Astrocyte (in vitro differentiated cells and primary cell): ENCODE measurements at regions not wholly inside any gene's neighbourhood (a gene's known extent, or its start where the extent isn't known, plus 50 kb on each side); places are given as distances from the start of the nearest gene placed in this dataset.
"Not testable (repeated sequence)": the region's sequence is repeated elsewhere in the genome, so short reads cannot be mapped to it uniquely, and the experiment has no call there.

Experiments
- DNase-seq: peaks from one replicate; pipeline ENCODE4 v3.0.0-alpha.2; 2010; ENCODE audit warnings: low read depth
- FAIRE-seq: peaks from 2 replicates; lab custom pipeline; 2011; peaks lifted over from hg19 to GRCh38; lab: Jason Lieb, UNC
- H2AFZ ChIP-seq: 2 replicates; pipeline ENCODE4 v1.6.0; 2012; ENCODE audit warnings: low read depth, low read length, inconsistent platforms
- H3K27ac ChIP-seq: 2 replicates; pipeline ENCODE4 v1.5.1; 2011; ENCODE audit warnings: low read depth, low read length, inconsistent platforms
- H3K27me3 ChIP-seq: 2 replicates; pipeline ENCODE4 v1.6.0; 2011; ENCODE audit warnings: low read length, inconsistent platforms; ENCODE audit not compliant: insufficient read depth
- H3K36me3 ChIP-seq: 2 replicates; pipeline ENCODE4 v1.5.1; 2011; ENCODE audit warnings: low read length, inconsistent platforms; ENCODE audit not compliant: insufficient read depth
- H3K4me1 ChIP-seq: 2 replicates; pipeline ENCODE4 v1.5.1; 2011; ENCODE audit warnings: low read length, inconsistent platforms; ENCODE audit not compliant: insufficient read depth
- H3K4me2 ChIP-seq: 2 replicates; pipeline ENCODE4 v1.6.0; 2012; ENCODE audit warnings: low read length, inconsistent platforms
- H3K4me3 ChIP-seq: 2 replicates; pipeline ENCODE4 v1.5.1; 2011; ENCODE audit warnings: low read depth, mild to moderate bottlenecking, low read length, inconsistent platforms; ENCODE audit not compliant: insufficient read depth
- H3K79me2 ChIP-seq: 2 replicates; pipeline ENCODE4 v1.6.0; 2012; ENCODE audit warnings: mild to moderate bottlenecking, low read length, inconsistent platforms; ENCODE audit not compliant: insufficient read depth
- H3K9ac ChIP-seq: 2 replicates; pipeline ENCODE4 v1.6.0; 2012; ENCODE audit warnings: mild to moderate bottlenecking, low read length, inconsistent platforms
- H3K9me3 ChIP-seq: 2 replicates; pipeline ENCODE4 v1.5.1; 2012; ENCODE audit warnings: low read depth, mild to moderate bottlenecking, low read length, inconsistent platforms; ENCODE audit not compliant: insufficient read depth
- H4K20me1 ChIP-seq: 2 replicates; pipeline ENCODE4 v1.6.0; 2012; ENCODE audit warnings: low read length, inconsistent platforms; ENCODE audit not compliant: insufficient read depth
- H3K27ac Mint-ChIP-seq: one replicate; pipeline ENCODE4 v1.8.0; 2021; ENCODE audit warnings: mild to moderate bottlenecking, mixed read lengths; ENCODE audit not compliant: unreplicated experiment
- H3K27me3 Mint-ChIP-seq: one replicate; pipeline ENCODE4 v1.8.0; 2021; ENCODE audit warnings: low read depth, mixed read lengths; ENCODE audit not compliant: unreplicated experiment
- H3K36me3 Mint-ChIP-seq: one replicate; pipeline ENCODE4 v1.8.0; 2021; ENCODE audit warnings: low read depth, mixed read lengths; ENCODE audit not compliant: unreplicated experiment
- H3K4me1 Mint-ChIP-seq: one replicate; pipeline ENCODE4 v1.8.0; 2021; ENCODE audit warnings: low read depth, mixed read lengths; ENCODE audit not compliant: unreplicated experiment
- H3K4me3 Mint-ChIP-seq: one replicate; pipeline ENCODE4 v1.8.0; 2021; ENCODE audit warnings: mild to moderate bottlenecking, moderate library complexity, mixed read lengths; ENCODE audit not compliant: unreplicated experiment
- H3K9me3 Mint-ChIP-seq: one replicate; pipeline ENCODE4 v1.8.0; 2021; ENCODE audit warnings: mild to moderate bottlenecking, mixed read lengths; ENCODE audit not compliant: unreplicated experiment
- EZH2 ChIP-seq: IDR thresholded peaks from 2 replicates; pipeline ENCODE4 v1.6.1; 2012; ENCODE audit warnings: mild to moderate bottlenecking, low read length, inconsistent platforms; ENCODE audit not compliant: insufficient read depth
- TF ChIP-seq, protein P1 (sequence below): IDR thresholded peaks from 2 replicates; pipeline ENCODE4 v1.5.1; 2011; ENCODE audit warnings: low read depth, mild to moderate bottlenecking, inconsistent platforms, low read length, moderate library complexity; ENCODE audit not compliant: insufficient read depth

DNA sequence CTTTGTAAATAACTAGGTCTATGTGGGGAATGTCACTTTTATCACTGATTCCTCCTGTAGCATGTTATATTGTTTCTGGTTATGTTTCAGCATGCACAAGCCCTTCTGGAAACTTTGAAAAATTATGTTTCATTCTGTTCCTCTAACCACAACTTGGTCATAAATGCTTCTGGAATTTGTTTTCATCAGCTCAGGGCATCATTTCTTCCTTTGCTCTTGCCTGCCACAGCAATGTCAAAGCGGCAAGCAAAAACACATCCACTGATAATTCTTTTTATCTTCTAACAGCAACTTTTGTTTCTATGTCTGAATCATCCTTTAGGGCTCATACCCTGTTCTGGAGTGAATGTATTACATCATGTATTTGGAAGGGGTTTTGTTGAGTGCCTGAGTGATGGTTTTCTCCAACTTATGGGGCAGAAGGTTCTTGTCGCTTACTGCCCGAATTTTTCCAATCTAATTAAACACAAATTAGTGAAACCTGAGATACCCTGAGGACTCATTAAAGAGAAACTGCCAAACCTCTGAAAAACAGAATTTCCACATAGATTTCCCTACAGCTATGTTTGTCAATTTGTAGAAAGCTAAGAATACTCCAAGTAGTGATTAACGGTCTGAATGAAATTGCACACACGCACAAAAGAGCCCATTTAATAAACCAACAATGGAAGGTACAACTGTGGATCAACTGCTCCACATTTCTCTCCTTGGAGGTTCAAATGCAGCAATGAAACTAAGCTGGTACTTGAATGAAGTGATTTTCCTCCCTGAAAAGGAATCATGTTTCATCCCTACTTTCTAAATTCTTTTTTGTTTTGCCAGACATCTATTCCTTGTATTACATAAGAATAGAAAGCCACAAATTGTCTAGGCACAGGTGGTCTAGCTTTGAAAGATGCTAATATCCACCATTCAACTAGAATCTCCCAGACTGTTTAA, 173.5 kb upstream of the KRR1 start:
- Histone ChIP-seq H3K27ac (peak overlapping the region; percentile 67), H3K4me2 (peak overlapping the region; percentile 27), H3K9ac (peak overlapping the region; percentile 3), H3K4me3 (no peak overlapping the region), H3K79me2 (no peaks in the 10 kb centered on the region), H3K9me3 (no peaks in the 10 kb centered on the region), H3K4me1 (peaks cover 20% of the 10 kb centered on the region), H3K27me3 (no peaks in the 10 kb centered on the region), H4K20me1 (no peaks in the 10 kb centered on the region), H2AFZ (no peak overlapping the region), H3K36me3 (no peaks in the 10 kb centered on the region)
- Mint-ChIP-seq H3K4me3 (no peak overlapping the region), H3K27me3 (no peaks in the 10 kb centered on the region), H3K4me1 (peaks cover 14% of the 10 kb centered on the region), H3K27ac (peak overlapping the region; percentile 78), H3K36me3 (no peaks in the 10 kb centered on the region), H3K9me3 (peaks cover 6% of the 10 kb centered on the region)
- FAIRE-seq (peak; percentile 97), DNase-seq (peak; percentile 98)
- TF ChIP-seq EZH2, result no peak
- TF ChIP-seq, protein P1, sequence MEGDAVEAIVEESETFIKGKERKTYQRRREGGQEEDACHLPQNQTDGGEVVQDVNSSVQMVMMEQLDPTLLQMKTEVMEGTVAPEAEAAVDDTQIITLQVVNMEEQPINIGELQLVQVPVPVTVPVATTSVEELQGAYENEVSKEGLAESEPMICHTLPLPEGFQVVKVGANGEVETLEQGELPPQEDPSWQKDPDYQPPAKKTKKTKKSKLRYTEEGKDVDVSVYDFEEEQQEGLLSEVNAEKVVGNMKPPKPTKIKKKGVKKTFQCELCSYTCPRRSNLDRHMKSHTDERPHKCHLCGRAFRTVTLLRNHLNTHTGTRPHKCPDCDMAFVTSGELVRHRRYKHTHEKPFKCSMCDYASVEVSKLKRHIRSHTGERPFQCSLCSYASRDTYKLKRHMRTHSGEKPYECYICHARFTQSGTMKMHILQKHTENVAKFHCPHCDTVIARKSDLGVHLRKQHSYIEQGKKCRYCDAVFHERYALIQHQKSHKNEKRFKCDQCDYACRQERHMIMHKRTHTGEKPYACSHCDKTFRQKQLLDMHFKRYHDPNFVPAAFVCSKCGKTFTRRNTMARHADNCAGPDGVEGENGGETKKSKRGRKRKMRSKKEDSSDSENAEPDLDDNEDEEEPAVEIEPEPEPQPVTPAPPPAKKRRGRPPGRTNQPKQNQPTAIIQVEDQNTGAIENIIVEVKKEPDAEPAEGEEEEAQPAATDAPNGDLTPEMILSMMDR, result no peak

DNA sequence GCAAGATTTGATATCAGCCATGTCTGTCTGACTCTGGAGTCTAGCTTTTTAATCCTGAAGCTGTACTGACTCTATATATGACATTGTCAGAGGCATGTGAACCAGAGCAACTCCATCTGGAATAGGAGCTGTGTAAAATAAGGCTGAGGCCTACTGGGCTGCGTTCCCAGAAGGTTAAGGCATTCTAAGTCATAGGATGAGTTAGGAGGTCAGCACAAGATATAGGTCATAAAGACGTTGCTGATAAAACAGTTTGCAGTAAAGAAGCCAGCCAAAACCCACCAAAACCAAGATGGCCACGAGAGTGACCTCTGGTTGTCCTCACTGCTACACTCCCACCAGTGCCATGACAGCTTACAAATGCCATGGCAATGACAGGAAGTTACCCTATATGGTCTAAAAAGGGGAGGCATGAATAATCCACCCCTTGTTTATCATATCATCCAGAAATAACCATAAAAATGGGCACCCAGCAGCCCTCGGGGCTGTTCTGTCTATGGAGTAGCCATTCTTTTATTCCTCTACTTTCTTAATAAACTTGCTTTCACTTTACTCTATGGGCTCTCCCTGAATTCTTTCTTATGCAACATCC, 172.7 kb upstream of the KRR1 start:
- H3K27me3 Mint-ChIP-seq, H3K27me3 ChIP-seq, H3K4me3 Mint-ChIP-seq, FAIRE-seq, DNase-seq, H3K79me2 ChIP-seq, H2AFZ ChIP-seq, H3K4me3 ChIP-seq, H3K36me3 Mint-ChIP-seq, H4K20me1 ChIP-seq, H3K36me3 ChIP-seq, H3K9me3 ChIP-seq, H3K9me3 Mint-ChIP-seq: not testable (repeated sequence)
- peak overlapping the region; percentile 78 for H3K27ac Mint-ChIP-seq
- H3K4me2 ChIP-seq, result peak overlapping the region; percentile 27
- H3K4me1 Mint-ChIP-seq, result peaks cover 14% of the 10 kb centered on the region
- peaks cover 20% of the 10 kb centered on the region for H3K4me1 ChIP-seq
- peak overlapping the region; percentile 3 for H3K9ac ChIP-seq
- H3K27ac ChIP-seq, result peak overlapping the region; percentile 67

DNA sequence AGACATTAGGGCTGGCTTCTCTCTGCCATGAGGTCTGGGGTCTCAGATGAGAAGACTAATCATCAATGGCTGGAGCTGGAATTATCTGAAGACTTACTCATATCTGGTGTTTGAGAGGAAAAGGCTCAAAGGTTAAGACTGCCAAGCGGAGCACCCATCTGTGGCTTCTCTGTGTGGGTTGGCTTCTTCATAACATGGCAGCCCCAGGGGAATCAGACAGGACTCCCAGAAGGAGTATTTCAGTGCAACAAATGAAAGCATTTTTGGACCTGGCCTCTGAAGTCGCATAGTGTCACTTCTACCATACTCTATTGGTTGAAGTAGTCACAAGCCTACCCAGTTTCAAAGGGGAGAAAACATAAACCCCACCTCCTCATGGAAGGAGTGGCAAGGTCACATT, 171.8 kb upstream of the KRR1 start:
- Histone ChIP-seq H3K27ac (no peak overlapping the region), H3K9me3 (no peaks in the 10 kb centered on the region)
- no peak for DNase-seq

More for the DNA sequence above, 171.8 kb upstream of the KRR1 start:
- no peaks in the 10 kb centered on the region for H4K20me1 ChIP-seq
- H3K36me3 ChIP-seq, result no peaks in the 10 kb centered on the region
- no peak for FAIRE-seq
- H3K4me3 ChIP-seq, result no peak overlapping the region
- H3K27me3 Mint-ChIP-seq, result no peaks in the 10 kb centered on the region
- peaks cover 6% of the 10 kb centered on the region for H3K9me3 Mint-ChIP-seq
- no peak overlapping the region for H3K4me2 ChIP-seq
- H3K79me2 ChIP-seq, result no peaks in the 10 kb centered on the region
- H3K27ac Mint-ChIP-seq, result no peak overlapping the region
- no peaks in the 10 kb centered on the region for H3K27me3 ChIP-seq
- H3K36me3 Mint-ChIP-seq, result no peaks in the 10 kb centered on the region
- H3K9ac ChIP-seq, result no peak overlapping the region
- peaks cover 14% of the 10 kb centered on the region for H3K4me1 Mint-ChIP-seq
- peaks cover 20% of the 10 kb centered on the region for H3K4me1 ChIP-seq
- H3K4me3 Mint-ChIP-seq, result no peak overlapping the region
- TF ChIP-seq, protein P1, result no peak
- TF ChIP-seq EZH2, result no peak
- H2AFZ ChIP-seq, result no peak overlapping the region
